Panc1 (cell line): ENCODE measurements at regions not wholly inside any gene's neighbourhood (a gene's known extent, or its start where the extent isn't known, plus 50 kb on each side); places are given as distances from the start of the nearest gene placed in this dataset.

ENCODE experiments used
- POLR2AphosphoS5 ChIP-seq: IDR thresholded peaks from 2 replicates; pipeline ENCODE4 v1.6.1; 2012; ENCODE audit warnings: mild to moderate bottlenecking, low read depth, low read length, moderate library complexity
- REST ChIP-seq, 2 experiments: IDR thresholded peaks; 2 replicates each; pipeline ENCODE4 v1.6.1; 2011 to 2012; ENCODE audit warnings: low read depth in 2 of 2, control low read depth in 1 of 2, low read length in 1 of 2, mild to moderate bottlenecking in 1 of 2, moderate library complexity in 1 of 2; ENCODE audit not compliant: insufficient read depth in 1 of 2
- TCF7L2 ChIP-seq: IDR thresholded peaks from 2 replicates; pipeline ENCODE4 v1.6.1; 2011; ENCODE audit warnings: mild to moderate bottlenecking, low read depth, low read length, inconsistent platforms
- TF ChIP-seq, protein P1 (sequence below): fragments of 450-650 bp; IDR thresholded peaks from 2 replicates; pipeline ENCODE4 v1.5.1; 2017; ENCODE audit warnings: mild to moderate bottlenecking

DNA sequence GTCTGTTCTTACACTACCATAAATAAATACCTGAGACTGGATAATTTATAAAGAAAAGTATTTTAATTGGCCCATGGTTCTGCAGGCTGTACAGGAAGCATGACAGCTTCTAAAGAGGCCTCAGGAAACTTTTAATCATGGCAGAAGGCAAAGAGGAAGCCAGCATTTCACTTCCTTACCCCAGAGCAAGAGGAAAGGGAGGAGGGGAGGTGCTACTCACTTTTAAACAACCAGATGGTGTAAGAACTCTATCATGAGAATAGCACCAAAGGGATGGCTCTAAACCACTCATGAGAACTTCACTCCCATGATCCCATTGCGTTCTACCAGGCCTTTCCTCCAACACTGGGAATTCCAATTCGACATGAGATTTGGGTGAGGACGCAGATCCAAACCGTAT lies 344.4 kb upstream of the SLC39A10 start:
- TF ChIP-seq POLR2AphosphoS5 (no peak), TCF7L2 (no peak), REST (IDR thresholded peaks at IDR 0.05; ENCODE audit: insufficient read depth in 1 of 2, low read depth in 2 of 2, low read length in 1 of 2) (no peak)
- TF ChIP-seq, protein P1, sequence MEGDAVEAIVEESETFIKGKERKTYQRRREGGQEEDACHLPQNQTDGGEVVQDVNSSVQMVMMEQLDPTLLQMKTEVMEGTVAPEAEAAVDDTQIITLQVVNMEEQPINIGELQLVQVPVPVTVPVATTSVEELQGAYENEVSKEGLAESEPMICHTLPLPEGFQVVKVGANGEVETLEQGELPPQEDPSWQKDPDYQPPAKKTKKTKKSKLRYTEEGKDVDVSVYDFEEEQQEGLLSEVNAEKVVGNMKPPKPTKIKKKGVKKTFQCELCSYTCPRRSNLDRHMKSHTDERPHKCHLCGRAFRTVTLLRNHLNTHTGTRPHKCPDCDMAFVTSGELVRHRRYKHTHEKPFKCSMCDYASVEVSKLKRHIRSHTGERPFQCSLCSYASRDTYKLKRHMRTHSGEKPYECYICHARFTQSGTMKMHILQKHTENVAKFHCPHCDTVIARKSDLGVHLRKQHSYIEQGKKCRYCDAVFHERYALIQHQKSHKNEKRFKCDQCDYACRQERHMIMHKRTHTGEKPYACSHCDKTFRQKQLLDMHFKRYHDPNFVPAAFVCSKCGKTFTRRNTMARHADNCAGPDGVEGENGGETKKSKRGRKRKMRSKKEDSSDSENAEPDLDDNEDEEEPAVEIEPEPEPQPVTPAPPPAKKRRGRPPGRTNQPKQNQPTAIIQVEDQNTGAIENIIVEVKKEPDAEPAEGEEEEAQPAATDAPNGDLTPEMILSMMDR: peak; percentile 16; the same call in 1 of the 2 replicates
